Psoas muscle (tissue), 7 donors: ENCODE measurements at regions not wholly inside any gene's neighbourhood (a gene's known extent, or its start where the extent isn't known, plus 50 kb on each side); places are given as distances from the start of the nearest gene placed in this dataset.

Experiments used
- ATAC-seq, 4 donors: fragments of 200-7000 bp; cut with Tn5 transposase; one replicate each; pipeline ENCODE4 v1.9.1; 2020; ENCODE audit warnings: moderate library complexity in 3 of 4, mild to moderate bottlenecking in 2 of 4
- DNase-seq, 2 donors: peaks; one replicate each; pipeline ENCODE4 v3.0.0-alpha.2; 2020
- H3K27ac ChIP-seq: fragments of 200-600 bp; one replicate; pipeline ENCODE4 v1.8.0; 2022
- H3K27me3 ChIP-seq, 3 donors: fragments of 200-600 bp in 1 of 3; one replicate each; pipeline versions ENCODE4 v1.6.1 to v1.8.0; 2013 to 2022; ENCODE audit warnings: low read length in 2 of 3, mild to moderate bottlenecking in 2 of 3, moderate library complexity in 1 of 3; ENCODE audit not compliant: insufficient read depth in 3 of 3
- H3K36me3 ChIP-seq, 2 donors: fragments of 200-600 bp in 1 of 2; one replicate each; pipeline versions ENCODE4 v1.6.1 to v1.8.0; 2013 to 2022; ENCODE audit warnings: low read depth in 1 of 2, mild to moderate bottlenecking in 1 of 2, moderate library complexity in 1 of 2; ENCODE audit not compliant: insufficient read depth in 1 of 2
- H3K4me1 ChIP-seq: fragments of 200-600 bp; one replicate; pipeline ENCODE4 v1.8.0; 2022
- H3K4me3 ChIP-seq: fragments of 200-600 bp; one replicate; pipeline ENCODE4 v1.8.0; 2022; ENCODE audit warnings: mild to moderate bottlenecking
- H3K9me3 ChIP-seq: fragments of 200-600 bp; one replicate; pipeline ENCODE4 v1.8.0; 2022
- WGBS, 3 donors: extraction: QIAGEN DNeasy Blood & Tissue Kit; methylation state at CpG; one replicate each; pipeline versions ENCODE4 v1.1.6 to v1.1.7; 2013; 5-methylcytosine and 5-hydroxymethylcytosine counted together
- intact Hi-C, 2 donors: fragments of 100-400 bp; cut with DNase I; formaldehyde crosslinking; loops; one replicate each; pipeline versions ENCODE4 v1.11.0 to v1.14.2; 2022
- TF ChIP-seq, protein P1 (sequence below): fragments of 200-600 bp; IDR thresholded peaks from one replicate; pipeline ENCODE4 v1.8.0; 2022; ENCODE audit warnings: antibody characterized with exemption
- donor health status: healthy with polysubstance abuse.
- donor health status: DM: no; HTN: no; CAD: no; lungs with moderate emphysema.
- donor health status: Bipolar disorder and iron deficiency.
- donor health status: healthy.
- donor health status: DM: yes; HTN: yes; CAD: no.
- donor health status: DM: no; HTN: no; CAD: no.
- donor health status: DM: yes; HTN: yes; CAD: no.

GRCh38 chr10:64060389-64060788 lies 539.2 kb downstream of the REEP3 start:
- H3K9me3 ChIP-seq = no peaks in the 10 kb centered on the region
- ATAC-seq (no peak), DNase-seq (no peak)
- H3K4me1 ChIP-seq = no peaks in the 10 kb centered on the region
- intact Hi-C loops = no loop called here
- TF ChIP-seq, protein P1, sequence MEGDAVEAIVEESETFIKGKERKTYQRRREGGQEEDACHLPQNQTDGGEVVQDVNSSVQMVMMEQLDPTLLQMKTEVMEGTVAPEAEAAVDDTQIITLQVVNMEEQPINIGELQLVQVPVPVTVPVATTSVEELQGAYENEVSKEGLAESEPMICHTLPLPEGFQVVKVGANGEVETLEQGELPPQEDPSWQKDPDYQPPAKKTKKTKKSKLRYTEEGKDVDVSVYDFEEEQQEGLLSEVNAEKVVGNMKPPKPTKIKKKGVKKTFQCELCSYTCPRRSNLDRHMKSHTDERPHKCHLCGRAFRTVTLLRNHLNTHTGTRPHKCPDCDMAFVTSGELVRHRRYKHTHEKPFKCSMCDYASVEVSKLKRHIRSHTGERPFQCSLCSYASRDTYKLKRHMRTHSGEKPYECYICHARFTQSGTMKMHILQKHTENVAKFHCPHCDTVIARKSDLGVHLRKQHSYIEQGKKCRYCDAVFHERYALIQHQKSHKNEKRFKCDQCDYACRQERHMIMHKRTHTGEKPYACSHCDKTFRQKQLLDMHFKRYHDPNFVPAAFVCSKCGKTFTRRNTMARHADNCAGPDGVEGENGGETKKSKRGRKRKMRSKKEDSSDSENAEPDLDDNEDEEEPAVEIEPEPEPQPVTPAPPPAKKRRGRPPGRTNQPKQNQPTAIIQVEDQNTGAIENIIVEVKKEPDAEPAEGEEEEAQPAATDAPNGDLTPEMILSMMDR = no peak
- H3K27me3 ChIP-seq = no peaks in the 10 kb centered on the region
- H3K4me3 ChIP-seq = no peak overlapping the region
- no peaks in the 10 kb centered on the region for H3K36me3 ChIP-seq
- H3K27ac ChIP-seq = no peak overlapping the region
- WGBS, 3 donors = 58 to 61% (median 59%) methylated on average over 7 of the region's 7 CpGs

- H3K27me3 ChIP-seq = no peaks in the 10 kb centered on the region
- DNase-seq = no peak
- WGBS, 3 donors = 54 to 65% (median 56%) methylated on average over 4 of the region's 4 CpGs
- no peak for ATAC-seq
- TF ChIP-seq, protein P1 = no peak
- no peak overlapping the region for H3K27ac ChIP-seq
- H3K9me3 ChIP-seq = no peaks in the 10 kb centered on the region
- intact Hi-C loops = no loop called here
- no peaks in the 10 kb centered on the region for H3K36me3 ChIP-seq
- no peak overlapping the region for H3K4me3 ChIP-seq
- no peaks in the 10 kb centered on the region for H3K4me1 ChIP-seq
Observed at GRCh38 chr10:64062793-64063192, 541.6 kb downstream of the REEP3 start.

DNA sequence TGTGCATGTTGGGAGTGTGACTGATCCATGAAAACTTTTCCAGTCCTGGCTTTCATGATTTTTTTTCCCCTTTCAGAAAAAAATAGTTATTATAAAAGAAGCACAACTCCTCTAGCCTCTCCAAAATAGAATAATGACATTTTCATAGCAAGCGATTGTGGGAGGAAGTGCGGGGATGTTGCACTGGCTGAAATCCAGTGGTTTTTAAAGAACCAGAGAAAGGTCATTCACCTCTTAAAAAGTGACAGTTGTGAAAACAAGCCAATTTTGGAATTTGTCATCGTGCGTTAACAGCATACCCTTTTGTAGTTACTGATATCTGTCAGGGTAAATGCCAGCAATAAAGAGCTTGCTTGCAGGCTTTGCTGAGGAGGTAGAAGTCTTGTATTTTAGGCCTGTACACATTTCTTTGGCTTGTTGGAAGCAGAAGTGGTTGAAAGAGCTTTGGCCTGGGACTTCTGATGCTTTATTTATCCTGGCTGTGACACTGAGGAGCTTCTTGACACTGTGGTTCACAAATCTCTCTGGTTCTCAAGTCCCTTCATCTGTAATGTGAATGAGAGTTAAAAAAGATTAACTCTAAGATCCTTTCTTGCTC lies 545.9 kb downstream of the REEP3 start:
- Histone ChIP-seq H3K27ac (no peak overlapping the region), H3K36me3 (no peaks in the 10 kb centered on the region), H3K4me1 (no peaks in the 10 kb centered on the region), H3K4me3 (no peak overlapping the region), H3K9me3 (no peaks in the 10 kb centered on the region), H3K27me3 (no peaks in the 10 kb centered on the region)
- ATAC-seq (no peak), DNase-seq (no peak)
- intact Hi-C loops = no loop called here
- TF ChIP-seq, protein P1 = no peak
- 8 to 18% (median 9%) methylated on average over 4 of the region's 4 CpGs for WGBS, 3 donors

DNA sequence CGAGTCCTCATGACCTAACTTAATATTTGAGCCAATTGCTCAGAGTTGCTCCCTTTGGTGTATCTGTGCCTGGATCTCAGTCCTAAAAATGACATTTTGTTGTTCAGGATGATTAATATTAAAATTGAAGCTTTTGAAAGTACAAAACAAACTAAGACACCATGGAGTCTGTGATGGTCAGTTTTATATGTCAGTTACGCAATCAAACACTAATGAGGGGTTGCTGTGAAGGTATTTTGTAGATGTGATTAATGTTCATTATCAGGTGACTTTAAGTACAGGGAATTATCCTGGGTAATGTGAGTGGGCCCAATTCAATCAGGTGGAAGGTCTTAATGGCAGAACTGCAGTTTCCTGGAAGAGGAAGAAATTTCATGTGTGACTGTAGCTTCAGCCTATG lies 546.7 kb downstream of the REEP3 start:
- Histone ChIP-seq H3K9me3 (no peaks in the 10 kb centered on the region), H3K36me3 (no peaks in the 10 kb centered on the region), H3K27me3 (no peaks in the 10 kb centered on the region), H3K4me1 (no peaks in the 10 kb centered on the region), H3K27ac (no peak overlapping the region), H3K4me3 (no peak overlapping the region)
- intact Hi-C loops = no loop called here
- WGBS, 3 donors = 92% methylated on average over 2 of the region's 2 CpGs
- DNase-seq = no peak
- TF ChIP-seq, protein P1 = no peak
- no peak for ATAC-seq

- Histone ChIP-seq H3K27me3 (no peaks in the 10 kb centered on the region), H3K9me3 (no peaks in the 10 kb centered on the region), H3K4me3 (no peak overlapping the region), H3K4me1 (no peaks in the 10 kb centered on the region), H3K27ac (no peak overlapping the region), H3K36me3 (no peaks in the 10 kb centered on the region)
- no peak for DNase-seq
- no peak for ATAC-seq
- TF ChIP-seq, protein P1 = no peak
- intact Hi-C loops = no loop called here
- 67 to 81% (median 69%) methylated on average over 1 of the region's 1 CpG for WGBS, 3 donors
Observed at GRCh38 chr10:64070241-64070640, 549.0 kb downstream of the REEP3 start.
